Embryonic facial prominence (tissue), 1 donor: ENCODE measurements at regions not wholly inside any gene's neighbourhood (a gene's known extent, or its start where the extent isn't known, plus 50 kb on each side); places are given as distances from the start of the nearest gene placed in this dataset.
"Not testable (repeated sequence)": the region's sequence is repeated elsewhere in the genome, so short reads cannot be mapped to it uniquely, and the experiment has no call there.

Source experiments
- DNase-seq: peaks from one replicate; pipeline ENCODE4 v3.0.0-alpha.2; 2016; ENCODE audit errors: extremely low spot score

- no peak for DNase-seq
These were observed 93.0 kb upstream of the EGFL6 start for GRCh38 chrX:13476384-13476783.

GRCh38 chrX:13474164-13474516 lies 95.3 kb upstream of the EGFL6 start:
- DNase-seq = no peak

- DNase-seq = no peak
These were observed 95.8 kb upstream of the EGFL6 start for GRCh38 chrX:13473442-13474163.

DNA sequence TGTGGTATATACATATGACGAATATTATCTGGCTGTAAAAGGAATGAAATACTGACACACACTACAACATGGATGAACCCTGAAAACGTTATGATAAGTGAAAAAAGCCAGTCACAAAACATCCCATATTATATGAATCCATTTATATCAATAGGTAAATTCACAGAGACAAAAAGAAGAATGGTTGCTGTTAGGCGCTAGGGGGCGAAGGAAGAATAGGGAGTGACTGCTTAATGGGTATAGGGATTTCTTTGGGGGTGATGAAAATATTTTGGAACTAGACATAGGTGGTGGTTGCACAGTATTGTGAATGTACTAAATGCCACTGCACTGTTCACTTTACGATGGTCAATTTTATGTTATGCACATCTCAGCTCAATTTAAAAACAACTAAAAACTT lies 96.4 kb upstream of the EGFL6 start:
- DNase-seq = no peak

DNA sequence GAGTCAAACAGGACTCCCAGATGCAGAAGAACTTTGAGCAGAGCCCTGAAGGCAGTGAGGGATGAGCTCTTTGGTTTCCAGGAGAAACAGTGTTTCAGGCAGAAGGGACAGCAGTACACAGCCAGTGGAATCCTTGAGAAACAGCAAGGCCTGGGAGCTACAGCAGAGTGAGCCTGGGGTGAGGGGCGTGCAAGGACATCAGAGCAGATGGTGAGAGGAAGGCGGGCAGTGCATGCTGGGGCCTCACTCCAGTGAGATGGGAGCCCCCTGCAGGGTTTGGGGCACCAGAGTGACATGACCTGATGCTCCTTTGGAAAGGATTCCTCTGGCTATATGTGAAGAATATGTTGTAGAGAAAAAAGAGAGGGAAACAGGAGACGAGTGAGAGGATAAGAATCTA lies 98.1 kb upstream of the EGFL6 start:
- DNase-seq = no peak

DNA sequence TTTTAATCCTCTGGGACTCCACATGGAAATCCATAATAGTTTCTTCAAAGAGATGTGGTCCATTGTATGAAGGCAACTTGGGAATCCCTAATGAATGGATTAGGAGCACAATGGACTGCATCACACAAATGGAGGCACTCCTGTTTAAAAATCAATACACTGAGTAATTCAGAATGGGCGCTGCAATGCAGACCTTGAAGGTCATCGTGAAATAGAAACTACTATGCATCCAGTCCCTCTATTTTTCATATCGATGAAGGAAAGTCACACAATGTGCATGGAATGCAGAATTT lies 98.8 kb upstream of the EGFL6 start:
- no peak for DNase-seq

GRCh38 chrX:13469963-13470684 lies 99.3 kb upstream of the EGFL6 start:
- no peak for DNase-seq

- DNase-seq = no peak
These were observed 101.3 kb upstream of the EGFL6 start for GRCh38 chrX:13468096-13468495.

- no peak for DNase-seq
These were observed 102.2 kb upstream of the EGFL6 start for GRCh38 chrX:13467243-13467642.

DNA sequence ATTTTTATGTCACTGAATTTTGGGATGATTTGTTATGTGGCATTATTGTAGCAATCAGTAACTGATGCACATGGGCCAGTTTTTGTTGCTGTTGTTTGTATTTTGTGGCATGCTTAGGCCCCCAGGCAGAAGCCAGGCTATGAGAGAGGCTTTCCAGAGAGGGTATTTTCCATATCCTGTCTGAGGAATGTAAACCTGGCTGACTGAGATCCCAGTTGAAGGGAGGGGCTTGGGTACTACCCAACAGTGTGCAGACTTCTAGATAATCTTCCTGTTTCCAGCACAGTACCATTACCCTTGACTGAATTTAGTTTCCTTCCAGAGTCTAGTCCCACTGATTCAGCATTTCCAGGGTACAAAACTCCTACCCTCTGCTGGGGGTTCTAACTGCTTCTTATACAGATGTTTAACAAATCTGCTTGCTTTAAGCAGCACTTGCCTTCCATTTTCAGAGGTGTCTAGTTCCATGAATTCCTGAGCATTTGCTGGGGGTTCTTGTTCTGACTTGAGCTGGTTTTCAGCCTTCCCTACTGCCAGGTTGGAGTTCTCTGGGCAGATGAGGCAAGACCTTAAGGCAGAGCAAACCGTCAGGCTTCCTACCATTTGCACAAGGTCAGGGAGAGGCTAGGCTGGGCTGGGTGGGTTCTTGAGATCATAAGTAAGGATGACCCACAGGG lies 104.7 kb upstream of the EGFL6 start:
- DNase-seq = no peak

DNA sequence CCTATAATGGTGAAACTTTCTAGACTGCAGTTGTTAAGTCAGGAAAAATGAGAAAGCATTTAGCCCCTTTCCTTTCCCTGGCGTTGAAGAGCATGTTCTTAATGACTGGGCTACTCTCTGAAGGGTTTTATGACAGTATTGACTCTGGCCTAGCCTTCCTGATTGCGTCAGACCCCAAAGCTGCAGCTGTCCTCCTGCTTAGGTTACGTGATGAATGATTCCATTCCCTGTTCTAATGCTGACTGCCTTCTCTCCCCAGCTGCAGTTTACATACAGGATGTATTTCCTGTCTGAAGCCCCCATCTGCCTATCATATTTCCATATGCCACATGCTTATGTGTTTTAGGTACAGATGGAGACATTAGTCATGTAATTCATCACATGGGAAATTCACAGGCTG lies 105.8 kb upstream of the EGFL6 start:
- DNase-seq = peak; percentile 8

- peak; percentile 40 for DNase-seq
These were observed 117.1 kb upstream of the EGFL6 start for GRCh38 chrX:13452283-13452682.

DNA sequence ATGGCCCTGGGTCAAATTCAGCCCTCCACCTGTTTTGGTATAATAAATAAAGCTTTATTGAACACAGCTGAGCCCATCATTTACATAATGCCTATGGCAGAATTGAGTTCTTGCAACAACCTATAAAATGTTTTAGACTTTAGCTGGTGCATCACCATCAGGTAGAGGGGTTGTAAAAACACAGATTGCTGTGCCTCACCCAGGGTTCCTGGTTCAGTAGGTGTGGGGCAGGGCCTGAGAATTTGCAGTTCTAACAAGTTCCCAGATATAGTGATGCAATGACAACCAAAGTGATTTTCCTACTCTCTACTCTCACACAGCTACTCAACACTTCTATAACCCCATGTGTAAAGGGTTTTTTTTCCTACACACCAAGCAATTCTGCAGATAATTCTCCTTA lies 120.0 kb upstream of the EGFL6 start:
- DNase-seq = no peak

GRCh38 chrX:13448941-13449340 lies 120.5 kb upstream of the EGFL6 start:
- no peak for DNase-seq

- not testable (repeated sequence) for DNase-seq
These were observed 121.8 kb upstream of the ATXN3L start for GRCh38 chrX:13441608-13442007.

DNA sequence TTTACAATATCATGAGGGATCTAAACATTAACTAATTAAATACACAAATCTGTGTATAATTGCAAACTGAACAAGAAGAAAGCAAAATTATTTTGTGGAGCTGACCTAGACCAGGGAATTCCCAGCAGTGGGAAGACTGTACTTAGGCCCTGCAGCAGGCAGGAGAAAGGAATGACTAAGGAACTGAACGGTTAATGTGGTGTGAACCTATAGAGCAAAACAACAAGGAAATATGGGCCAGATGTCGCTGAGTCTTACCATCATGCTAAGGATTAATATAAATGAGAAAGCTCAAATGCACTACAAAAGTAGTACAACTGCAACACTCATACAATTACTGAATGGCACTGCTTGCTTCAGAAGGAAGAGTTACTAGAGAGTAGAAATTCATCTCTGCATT lies 120.3 kb upstream of the ATXN3L start:
- no peak for DNase-seq

- DNase-seq = no peak
These were observed 113.4 kb upstream of the ATXN3L start for GRCh38 chrX:13433298-13433605.

GRCh38 chrX:13432414-13433297 lies 112.8 kb upstream of the ATXN3L start:
- peak; percentile 23 for DNase-seq

DNA sequence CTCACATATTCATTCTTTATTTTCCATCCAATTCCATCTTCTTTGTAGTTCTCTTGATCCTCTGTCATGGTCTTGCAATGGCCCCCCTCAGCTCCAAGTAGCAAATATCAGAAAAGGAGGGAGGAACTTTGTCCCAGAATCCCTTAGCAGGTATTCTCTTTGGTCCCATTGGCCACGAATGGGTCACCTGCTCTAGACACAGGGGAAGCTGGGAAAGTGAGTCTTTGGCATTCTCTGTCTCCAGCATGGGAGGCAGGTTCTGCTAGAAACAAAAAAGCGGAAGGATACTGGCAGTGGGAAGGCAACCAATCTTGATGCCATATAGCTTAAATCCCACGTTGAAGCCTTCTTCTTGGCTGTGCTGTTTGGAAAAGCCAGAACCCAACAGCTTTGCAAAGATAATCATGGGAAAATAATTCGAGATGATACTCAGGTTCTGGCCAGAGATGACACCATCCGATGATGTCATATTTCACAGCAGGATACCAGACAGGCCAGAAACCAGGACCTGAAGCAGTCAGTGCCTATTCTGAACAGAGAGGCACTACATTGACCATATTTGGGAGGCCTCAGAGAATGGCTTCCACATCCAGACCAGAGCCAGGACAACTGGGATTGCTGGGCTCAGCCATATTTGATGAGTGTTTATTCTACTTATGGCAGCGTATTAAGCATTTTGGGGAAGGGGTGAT lies 110.4 kb upstream of the ATXN3L start:
- DNase-seq = no peak

GRCh38 chrX:13428053-13428786 lies 108.4 kb upstream of the ATXN3L start:
- no peak for DNase-seq

- no peak for DNase-seq
These were observed 107.7 kb upstream of the ATXN3L start for GRCh38 chrX:13427441-13428052.
